ENCODE measurements at regions not wholly inside any gene's neighbourhood (a gene's known extent, or its start where the extent isn't known, plus 50 kb on each side); places are given as distances from the start of the nearest gene placed in this dataset.
"Not testable (repeated sequence)": the region's sequence is repeated elsewhere in the genome, so short reads cannot be mapped to it uniquely, and the experiment has no call there.

DNA sequence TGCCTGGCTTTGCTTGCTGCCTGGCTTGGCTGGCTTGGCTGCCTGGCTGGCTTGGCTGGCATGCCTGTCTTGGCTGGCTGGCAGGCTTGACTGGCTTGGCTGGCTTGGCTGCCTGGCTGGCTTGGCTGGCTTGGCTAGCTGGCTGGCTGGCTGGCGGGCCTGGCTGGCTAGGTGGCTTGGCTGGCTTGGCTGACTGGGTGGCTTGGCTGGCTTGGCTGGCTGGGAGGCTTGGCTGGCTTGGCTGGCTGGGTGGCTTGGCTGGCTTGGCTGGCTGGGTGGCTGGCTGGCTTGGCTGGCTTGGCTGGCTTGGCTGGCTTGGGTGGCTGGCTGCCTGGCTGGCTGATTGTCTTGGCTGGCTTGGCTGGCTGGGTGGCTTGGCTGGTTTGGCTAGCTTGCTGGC lies 2826.4 kb downstream of the RPIA start:
- in situ Hi-C loops (cut with HindIII; ENCODE audit: low pct_unique_long_range_greater_than_20kb, low sequenced_read_pairs); DNase-seq (ENCODE audit: low read depth, low spot score): not testable (repeated sequence)

DNA sequence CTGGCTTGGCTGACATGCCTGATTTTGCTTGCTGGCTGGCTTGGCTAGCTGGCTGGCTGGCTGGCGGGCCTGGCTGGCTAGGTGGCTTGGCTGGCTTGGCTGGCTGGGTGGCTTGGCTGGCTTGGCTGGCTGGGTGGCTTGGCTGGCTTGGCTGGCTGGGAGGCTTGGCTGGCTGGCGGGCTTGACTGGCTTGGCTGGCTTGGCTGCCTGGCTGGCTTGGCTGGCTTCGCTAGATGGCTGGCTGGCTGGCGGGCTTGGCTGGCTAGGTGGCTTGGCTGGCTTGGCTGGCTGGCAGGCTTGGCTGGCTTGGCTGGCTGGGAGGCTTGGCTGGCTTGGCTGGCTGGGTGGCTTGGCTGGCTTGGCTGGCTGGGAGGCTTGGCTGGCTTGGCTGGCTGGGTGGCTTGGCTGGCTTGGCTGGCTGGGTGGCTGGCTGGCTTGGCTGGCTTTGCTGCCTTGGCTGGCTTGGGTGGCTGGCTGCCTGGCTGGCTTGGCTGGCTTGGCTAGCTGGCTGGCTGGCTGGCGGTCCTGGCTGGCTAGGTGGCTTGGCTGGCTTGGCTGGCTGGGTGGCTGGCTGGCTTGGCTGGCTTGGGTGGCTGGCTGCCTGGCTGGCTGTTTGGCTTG lies 2827.0 kb downstream of the RPIA start:
- DNase-seq (ENCODE audit: low read depth, low spot score); in situ Hi-C loops (cut with HindIII; ENCODE audit: low pct_unique_long_range_greater_than_20kb, low sequenced_read_pairs): not testable (repeated sequence)

DNA sequence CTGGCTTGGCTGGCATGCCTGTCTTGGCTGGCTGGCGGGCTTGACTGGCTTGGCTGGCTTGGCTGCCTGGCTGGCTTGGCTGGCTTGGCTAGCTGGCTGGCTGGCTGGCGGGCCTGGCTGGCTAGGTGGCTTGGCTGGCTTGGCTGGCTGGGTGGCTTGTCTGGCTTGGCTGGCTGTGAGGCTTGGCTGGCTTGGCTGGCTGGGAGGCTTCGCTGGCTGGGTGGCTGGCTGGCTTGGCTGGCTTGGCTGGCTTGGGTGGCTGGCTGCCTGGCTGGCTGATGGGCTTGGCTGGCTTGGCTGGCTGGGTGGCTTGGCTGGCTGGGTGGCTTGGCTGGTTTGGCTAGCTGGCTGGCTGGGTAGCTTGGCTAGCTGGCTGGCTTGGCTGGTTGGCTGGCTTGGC lies 2827.9 kb downstream of the RPIA start:
- DNase-seq (ENCODE audit: low read depth, low spot score); in situ Hi-C loops (cut with HindIII; ENCODE audit: low pct_unique_long_range_greater_than_20kb, low sequenced_read_pairs): not testable (repeated sequence)

- in situ Hi-C loops (cut with HindIII; ENCODE audit: low pct_unique_long_range_greater_than_20kb, low sequenced_read_pairs); DNase-seq (ENCODE audit: low read depth, low spot score): not testable (repeated sequence)
These were observed 2828.4 kb downstream of the RPIA start for GRCh38 chr2:91519914-91520313.

- in situ Hi-C loops (cut with HindIII; ENCODE audit: low pct_unique_long_range_greater_than_20kb, low sequenced_read_pairs); DNase-seq (ENCODE audit: low read depth, low spot score): not testable (repeated sequence)
These were observed 2829.1 kb downstream of the RPIA start for GRCh38 chr2:91520523-91520922.

- in situ Hi-C loops (cut with HindIII; ENCODE audit: low pct_unique_long_range_greater_than_20kb, low sequenced_read_pairs); DNase-seq (ENCODE audit: low read depth, low spot score): not testable (repeated sequence)
These were observed 2829.6 kb downstream of the RPIA start for GRCh38 chr2:91520972-91521535.

GRCh38 chr2:91521944-91522343 lies 2830.5 kb downstream of the RPIA start:
- DNase-seq (ENCODE audit: low read depth, low spot score); in situ Hi-C loops (cut with HindIII; ENCODE audit: low pct_unique_long_range_greater_than_20kb, low sequenced_read_pairs): not testable (repeated sequence)

GRCh38 chr2:91522877-91523276 lies 2831.4 kb downstream of the RPIA start:
- in situ Hi-C loops (cut with HindIII; ENCODE audit: low pct_unique_long_range_greater_than_20kb, low sequenced_read_pairs); DNase-seq (ENCODE audit: low read depth, low spot score): not testable (repeated sequence)

DNA sequence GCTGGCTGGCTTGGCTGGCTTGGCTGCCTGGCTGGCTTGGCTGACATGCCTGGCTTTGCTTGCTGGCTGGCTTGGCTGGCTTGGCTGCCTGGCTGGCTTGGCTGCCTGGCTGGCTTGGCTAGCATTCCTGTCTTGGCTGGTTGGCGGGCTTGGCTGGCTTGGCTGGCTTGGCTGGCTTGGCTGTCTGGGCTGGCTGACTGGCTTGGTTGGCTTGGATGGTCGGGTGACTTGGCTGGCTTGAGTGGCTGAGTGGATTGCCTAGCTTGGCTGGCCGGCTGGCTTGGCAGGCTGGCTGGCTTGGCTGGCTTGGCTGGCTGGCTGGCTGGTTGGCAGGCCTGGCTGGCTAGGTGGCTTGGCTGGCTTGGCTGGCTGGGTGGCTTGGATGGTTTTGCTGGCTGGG lies 2832.3 kb downstream of the RPIA start:
- in situ Hi-C loops (cut with HindIII; ENCODE audit: low pct_unique_long_range_greater_than_20kb, low sequenced_read_pairs): not testable (repeated sequence)

GRCh38 chr2:91525587-91525986 lies 2834.1 kb downstream of the RPIA start:
- in situ Hi-C loops (cut with HindIII; ENCODE audit: low pct_unique_long_range_greater_than_20kb, low sequenced_read_pairs); DNase-seq (ENCODE audit: low read depth, low spot score): not testable (repeated sequence)

More for the DNA sequence above, 2832.3 kb downstream of the RPIA start:
- DNase-seq (ENCODE audit: low read depth, low spot score): not testable (repeated sequence)

- DNase-seq (ENCODE audit: low read depth, low spot score); in situ Hi-C loops (cut with HindIII; ENCODE audit: low pct_unique_long_range_greater_than_20kb, low sequenced_read_pairs): not testable (repeated sequence)
These were observed 2834.6 kb downstream of the RPIA start for GRCh38 chr2:91526083-91526482.

DNA sequence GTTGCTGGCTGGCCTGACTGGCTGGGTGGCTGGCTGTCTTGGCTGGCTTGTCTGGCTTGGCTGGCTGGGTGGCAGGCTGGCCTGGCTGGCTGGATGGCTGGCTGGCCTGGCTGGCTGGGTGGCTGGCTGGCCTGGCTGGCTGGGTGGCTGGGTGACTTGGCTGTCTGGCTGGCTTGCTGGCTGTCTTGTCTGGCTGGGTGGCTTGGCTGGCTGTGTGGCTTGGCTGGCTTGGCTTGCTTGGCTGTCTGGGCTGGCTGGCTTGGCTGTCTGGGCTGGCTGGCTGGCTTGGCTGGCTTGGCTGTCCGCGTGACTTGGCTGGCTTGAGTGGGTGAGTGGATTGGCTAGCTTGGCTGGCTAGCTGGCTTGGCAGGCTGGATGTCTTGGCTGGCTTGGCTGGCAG lies 2835.6 kb downstream of the RPIA start:
- in situ Hi-C loops (cut with HindIII; ENCODE audit: low pct_unique_long_range_greater_than_20kb, low sequenced_read_pairs); DNase-seq (ENCODE audit: low read depth, low spot score): not testable (repeated sequence)

GRCh38 chr2:91527491-91528031 lies 2836.1 kb downstream of the RPIA start:
- in situ Hi-C loops (cut with HindIII; ENCODE audit: low pct_unique_long_range_greater_than_20kb, low sequenced_read_pairs); DNase-seq (ENCODE audit: low read depth, low spot score): not testable (repeated sequence)

GRCh38 chr2:91528361-91528760 lies 2836.9 kb downstream of the RPIA start:
- DNase-seq (ENCODE audit: low read depth, low spot score); in situ Hi-C loops (cut with HindIII; ENCODE audit: low pct_unique_long_range_greater_than_20kb, low sequenced_read_pairs): not testable (repeated sequence)

DNA sequence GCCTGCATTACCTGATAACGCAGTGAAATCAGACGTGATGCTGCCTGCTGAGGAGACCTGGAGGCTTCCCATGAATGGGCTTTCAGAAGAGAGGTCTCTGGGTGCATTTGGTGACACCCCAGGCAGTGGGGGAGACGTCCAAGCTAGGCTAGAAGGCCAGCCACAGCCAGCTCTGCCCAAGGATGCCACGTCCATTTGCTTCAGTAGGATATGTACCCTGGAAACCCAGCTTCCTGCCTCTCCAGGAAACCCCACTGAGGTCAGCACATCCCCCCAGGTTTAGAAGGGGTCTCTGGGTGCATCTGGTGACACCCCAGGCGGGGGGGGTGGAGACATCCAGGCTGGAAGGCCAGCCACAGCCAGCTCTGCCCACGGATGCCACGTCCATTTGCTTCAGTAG lies 2844.6 kb downstream of the RPIA start:
- DNase-seq (ENCODE audit: low read depth, low spot score); in situ Hi-C loops (cut with HindIII; ENCODE audit: low pct_unique_long_range_greater_than_20kb, low sequenced_read_pairs): not testable (repeated sequence)

- DNase-seq (ENCODE audit: low read depth, low spot score); in situ Hi-C loops (cut with HindIII; ENCODE audit: low pct_unique_long_range_greater_than_20kb, low sequenced_read_pairs): not testable (repeated sequence)
These were observed 2845.2 kb downstream of the RPIA start for GRCh38 chr2:91536549-91537263.

DNA sequence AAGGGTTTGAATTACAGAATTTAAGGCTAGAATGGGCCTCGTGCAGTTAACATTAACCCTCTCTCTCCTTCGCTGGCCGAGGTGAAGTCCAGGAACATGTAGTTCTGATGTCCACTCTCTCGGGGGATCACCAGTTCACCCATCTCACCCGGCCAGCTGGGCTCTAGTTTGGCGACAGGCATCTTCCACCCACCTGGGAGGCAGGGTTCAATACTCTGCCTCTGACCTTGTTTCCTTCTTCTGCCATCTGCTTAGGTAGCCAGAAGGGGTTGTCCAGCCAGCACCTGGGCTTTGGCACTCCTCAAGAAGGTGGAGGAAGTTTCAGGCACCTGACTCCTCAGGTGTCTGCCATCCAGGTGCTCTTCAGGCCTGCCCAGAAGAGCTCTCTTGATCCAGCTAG lies 2857.8 kb downstream of the RPIA start:
- in situ Hi-C loops (cut with HindIII; ENCODE audit: low pct_unique_long_range_greater_than_20kb, low sequenced_read_pairs); DNase-seq (ENCODE audit: low read depth, low spot score): not testable (repeated sequence)

- not testable (repeated sequence) for DNase-seq (ENCODE audit: low read depth, low spot score)
These were observed 2866.8 kb downstream of the RPIA start for GRCh38 chr2:91558234-91558633.

More at GRCh38 chr2:91558234-91558633, 2866.8 kb downstream of the RPIA start:
- in situ Hi-C loops (cut with HindIII; ENCODE audit: low pct_unique_long_range_greater_than_20kb, low sequenced_read_pairs): not testable (repeated sequence)

All from SK-MEL-5 (cell line).